Jurkat, Clone E6-1 (cell line): ENCODE measurements at regions not wholly inside any gene's neighbourhood (a gene's known extent, or its start where the extent isn't known, plus 50 kb on each side); places are given as distances from the start of the nearest gene placed in this dataset.

Experiments used
- DNase-seq: peaks from one replicate; pipeline ENCODE4 v3.0.0-alpha.2; 2011; ENCODE audit warnings: low read depth, low spot score
- H3K4me3 ChIP-seq: 2 replicates; pipeline ENCODE4 v1.5.1; 2011; ENCODE audit warnings: mild to moderate bottlenecking, low read length, control low read depth, moderate library complexity

GRCh38 chr3:148087601-148088371, 609.9 kb upstream of the AGTR1 start:
- DNase-seq: no peak
- H3K4me3 ChIP-seq: no peak overlapping the region

GRCh38 chr3:148089171-148089570, 608.5 kb upstream of the AGTR1 start:
- H3K4me3 ChIP-seq: no peak overlapping the region
- no peak for DNase-seq

DNA sequence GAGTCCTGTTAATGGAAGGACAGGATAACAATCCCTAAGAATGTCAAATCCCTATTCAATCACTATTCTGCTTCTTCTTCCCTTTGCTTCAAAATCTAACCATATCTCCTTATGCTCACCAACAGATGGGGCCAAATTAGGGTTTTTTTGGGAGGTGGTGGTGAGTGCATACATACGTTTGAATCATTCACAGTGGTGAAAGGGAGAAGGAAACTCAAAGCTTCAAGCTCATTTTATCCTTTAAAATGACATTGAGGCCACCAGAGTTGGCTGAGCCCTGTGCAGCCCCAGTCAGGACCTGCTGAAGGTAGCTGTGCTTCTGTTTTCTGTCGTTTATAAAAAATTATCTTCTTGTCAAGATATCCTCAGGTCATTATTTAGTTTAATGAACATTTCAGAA, 607.5 kb upstream of the AGTR1 start:
- DNase-seq: no peak
- H3K4me3 ChIP-seq: no peak overlapping the region

DNA sequence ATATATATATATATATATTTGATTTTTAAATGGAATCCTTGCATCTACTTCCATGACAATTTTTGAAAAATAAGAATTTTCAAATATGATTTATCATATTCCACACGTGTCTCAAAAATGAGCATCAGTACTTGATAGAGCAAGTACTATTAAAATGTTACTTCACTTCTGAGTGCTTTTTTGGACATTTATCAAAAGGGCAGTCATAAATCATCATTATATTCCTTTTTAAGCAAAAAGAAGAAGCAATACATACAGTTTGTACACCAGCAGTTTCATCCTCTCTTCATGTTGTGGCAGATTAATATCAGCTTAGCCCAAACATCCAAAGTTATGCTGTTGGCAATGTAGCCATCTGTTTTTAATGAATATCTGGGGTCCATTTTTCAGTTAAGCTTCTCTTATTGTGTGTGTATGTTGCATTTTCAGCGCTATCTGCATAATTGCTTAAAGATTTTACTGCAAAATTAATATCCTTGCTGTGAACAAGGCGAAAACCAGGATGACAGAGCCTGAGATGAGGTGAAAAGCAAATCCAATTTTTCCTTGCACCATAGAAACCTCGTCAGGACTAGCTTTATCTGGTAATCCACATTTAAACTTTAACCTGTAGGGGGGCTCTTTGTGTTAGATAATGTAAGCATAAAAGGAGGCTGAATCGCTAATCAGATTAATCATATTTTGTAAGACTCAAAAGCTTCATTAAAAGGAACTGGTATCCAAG, 604.9 kb upstream of the AGTR1 start:
- no peak for DNase-seq
- no peak overlapping the region for H3K4me3 ChIP-seq

GRCh38 chr3:148093753-148094152, 604.0 kb upstream of the AGTR1 start:
- H3K4me3 ChIP-seq: no peak overlapping the region
- no peak for DNase-seq

GRCh38 chr3:148095962-148096361, 601.7 kb upstream of the AGTR1 start:
- no peak for DNase-seq
- no peak overlapping the region for H3K4me3 ChIP-seq

GRCh38 chr3:148100476-148100875, 597.2 kb upstream of the AGTR1 start:
- no peak overlapping the region for H3K4me3 ChIP-seq
- DNase-seq: no peak

DNA sequence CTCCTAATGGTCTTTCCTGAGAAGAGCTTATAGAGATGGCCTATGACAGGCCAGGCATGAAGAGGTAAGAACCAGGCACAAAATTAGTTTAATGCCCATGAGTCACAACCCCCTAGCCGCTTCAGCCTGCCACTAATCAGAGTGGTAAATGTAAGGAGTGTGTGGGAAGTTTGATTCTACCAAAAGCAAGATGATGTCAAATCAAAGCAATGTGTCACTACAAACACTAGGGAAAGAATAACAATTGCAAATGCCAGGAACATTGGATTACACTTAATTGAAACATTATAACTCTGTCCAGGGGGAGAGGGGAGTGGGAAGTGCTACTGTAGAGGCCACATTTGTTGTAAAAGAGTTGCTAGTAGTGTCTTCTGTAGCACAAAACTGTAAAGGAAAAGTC, 596.6 kb upstream of the AGTR1 start:
- DNase-seq: no peak
- H3K4me3 ChIP-seq: no peak overlapping the region

DNA sequence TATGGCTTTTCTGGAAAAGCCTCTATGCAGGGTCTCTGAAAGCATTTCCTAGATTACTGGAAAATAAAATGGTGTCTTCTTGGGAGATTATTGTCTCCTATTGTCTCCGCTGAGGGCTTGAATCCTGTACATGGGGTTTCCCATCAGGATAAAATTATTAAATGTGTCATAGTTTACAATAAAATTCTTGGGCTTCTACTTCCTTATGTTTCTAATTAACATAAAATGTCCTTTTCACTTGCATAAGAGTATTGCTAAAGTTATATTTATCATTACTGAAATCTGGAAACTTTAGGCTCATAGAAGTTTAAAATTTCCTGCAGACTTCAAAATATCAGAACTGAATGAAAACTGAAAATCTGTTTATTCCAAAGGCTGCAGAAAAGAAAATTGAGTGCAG, 595.5 kb upstream of the AGTR1 start:
- H3K4me3 ChIP-seq: no peak overlapping the region
- no peak for DNase-seq

DNA sequence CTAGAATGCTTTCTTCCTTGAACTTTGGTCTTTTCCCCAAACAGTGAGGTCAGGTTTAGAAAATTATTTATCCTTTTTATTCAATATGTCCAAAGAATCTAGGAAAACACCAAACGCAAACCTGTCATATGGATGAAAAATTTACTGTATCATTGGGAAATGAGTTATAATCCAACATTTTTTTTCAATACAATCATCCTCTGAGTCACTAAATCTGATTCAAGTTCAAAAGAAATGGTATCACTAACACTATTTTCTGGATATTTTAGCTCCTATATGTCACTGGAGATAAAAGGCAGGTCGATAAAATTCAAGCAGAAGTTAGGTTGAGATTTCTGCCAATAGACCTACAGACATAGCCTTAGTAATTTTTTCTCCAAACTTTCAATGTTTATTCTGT, 591.6 kb upstream of the AGTR1 start:
- DNase-seq: no peak

DNA sequence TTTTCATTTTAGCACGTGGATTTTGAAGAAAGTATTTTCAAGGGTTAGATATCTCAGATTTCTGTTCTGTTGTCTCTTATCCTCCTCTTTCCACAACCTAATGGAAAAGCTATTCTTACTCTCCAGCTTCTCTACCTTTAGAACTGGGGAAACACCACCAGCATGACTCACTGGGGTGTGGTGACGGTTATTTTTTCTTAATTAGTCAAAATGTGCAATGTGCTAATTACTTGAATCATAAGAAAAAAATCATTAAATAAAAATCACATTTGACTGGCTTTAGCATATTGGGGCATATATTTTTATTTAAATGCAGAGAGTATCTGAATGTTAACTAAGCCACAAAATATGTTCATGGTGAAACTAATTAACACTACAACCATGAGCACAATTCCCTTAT, 570.7 kb upstream of the AGTR1 start:
- H3K4me3 ChIP-seq: no peak overlapping the region
- no peak for DNase-seq

More for the DNA sequence above, 591.6 kb upstream of the AGTR1 start:
- H3K4me3 ChIP-seq: no peak overlapping the region

- DNase-seq: no peak
These were observed 569.6 kb upstream of the AGTR1 start for GRCh38 chr3:148128136-148128535.

DNA sequence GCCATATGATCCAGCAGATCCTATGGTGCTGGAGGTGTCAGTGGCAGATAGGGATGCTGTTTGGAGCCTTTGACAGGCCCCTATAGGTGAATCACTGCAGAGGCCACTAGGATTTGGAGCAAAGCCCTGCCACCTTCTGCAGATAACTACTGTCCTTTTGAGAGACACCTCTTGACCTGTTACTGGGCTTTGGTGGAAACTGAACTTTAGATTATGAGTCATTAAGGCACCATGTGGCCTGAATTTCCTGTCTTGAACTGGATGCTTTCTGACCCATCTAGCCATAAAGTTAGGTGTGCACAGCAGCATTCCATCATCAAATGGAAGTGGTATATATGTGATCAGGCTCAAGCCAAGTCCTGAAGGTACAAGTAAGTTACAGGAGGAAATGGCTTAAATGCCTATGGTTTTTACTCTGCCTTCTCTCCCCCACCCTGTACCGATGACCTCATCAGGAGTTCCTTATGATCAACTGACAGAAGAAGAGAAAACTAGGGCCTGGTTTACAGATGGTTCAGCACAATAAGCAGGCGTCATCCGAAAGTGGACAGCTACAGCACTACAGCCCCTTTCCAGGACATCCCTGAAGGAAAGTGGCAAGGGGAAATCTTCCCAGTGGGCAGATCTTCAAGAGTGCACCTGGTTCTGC, 565.6 kb upstream of the AGTR1 start:
- DNase-seq: no peak
- no peak overlapping the region for H3K4me3 ChIP-seq

More at GRCh38 chr3:148128136-148128535, 569.6 kb upstream of the AGTR1 start:
- no peak overlapping the region for H3K4me3 ChIP-seq

GRCh38 chr3:148136816-148137215, 560.9 kb upstream of the AGTR1 start:
- DNase-seq: no peak
- no peak overlapping the region for H3K4me3 ChIP-seq

DNA sequence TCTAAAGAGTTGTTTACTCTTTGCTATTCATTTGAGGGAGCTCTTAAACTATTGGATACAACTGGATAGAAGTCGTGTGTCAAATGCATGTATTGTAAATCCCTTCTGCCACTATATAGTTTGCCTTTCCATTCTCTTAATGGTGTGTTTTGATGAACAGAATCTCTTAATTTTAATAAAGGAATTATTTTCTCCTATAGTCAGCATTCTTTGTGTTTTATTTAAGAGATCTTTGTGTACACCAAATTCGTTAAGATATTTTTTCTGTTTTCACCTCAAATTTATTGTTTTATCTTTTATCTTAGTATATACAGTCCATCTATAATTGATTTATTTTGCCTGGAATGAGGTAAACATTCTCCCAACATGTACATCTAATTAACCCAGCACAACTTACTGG, 551.5 kb upstream of the AGTR1 start:
- DNase-seq: no peak
- H3K4me3 ChIP-seq: no peak overlapping the region

DNA sequence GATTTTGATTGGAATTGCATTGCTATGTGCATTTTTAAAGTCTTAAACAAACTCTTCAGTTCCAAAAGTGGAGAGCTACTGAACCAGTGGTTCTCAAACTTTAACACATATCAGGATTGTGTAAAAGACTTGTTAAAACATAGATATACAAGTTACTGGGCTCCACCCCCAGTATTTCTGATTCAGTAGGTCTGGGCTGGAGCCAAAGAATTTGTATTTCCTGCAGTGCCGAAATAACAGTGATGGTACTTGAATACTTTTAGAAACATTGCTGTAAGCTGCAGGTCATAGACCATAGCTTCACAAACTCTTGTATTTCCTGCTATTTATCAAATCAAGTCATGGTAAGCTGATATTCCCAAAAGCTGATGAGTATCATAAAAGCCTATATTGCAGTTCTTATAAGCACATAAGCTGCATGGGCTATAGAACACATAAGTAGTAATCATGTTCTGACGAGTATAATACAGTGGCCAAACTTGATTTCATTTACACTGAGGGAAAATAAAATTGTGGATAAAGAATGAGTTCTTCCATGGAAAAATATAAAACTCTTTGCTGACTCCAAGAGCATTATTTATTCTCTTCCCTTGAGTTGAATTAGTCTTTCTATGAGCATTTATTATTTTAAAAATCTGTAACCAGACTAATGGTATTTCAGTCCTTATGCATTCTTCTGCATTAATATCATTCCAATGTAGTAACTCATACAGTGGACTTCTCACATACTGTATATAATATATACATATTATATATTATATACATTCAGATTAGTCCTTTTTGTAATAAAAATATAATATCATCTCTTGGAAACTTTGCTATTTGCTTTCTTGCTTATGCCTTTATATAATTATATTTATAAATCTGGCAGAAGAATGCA, 550.5 kb upstream of the AGTR1 start:
- DNase-seq: no peak

DNA sequence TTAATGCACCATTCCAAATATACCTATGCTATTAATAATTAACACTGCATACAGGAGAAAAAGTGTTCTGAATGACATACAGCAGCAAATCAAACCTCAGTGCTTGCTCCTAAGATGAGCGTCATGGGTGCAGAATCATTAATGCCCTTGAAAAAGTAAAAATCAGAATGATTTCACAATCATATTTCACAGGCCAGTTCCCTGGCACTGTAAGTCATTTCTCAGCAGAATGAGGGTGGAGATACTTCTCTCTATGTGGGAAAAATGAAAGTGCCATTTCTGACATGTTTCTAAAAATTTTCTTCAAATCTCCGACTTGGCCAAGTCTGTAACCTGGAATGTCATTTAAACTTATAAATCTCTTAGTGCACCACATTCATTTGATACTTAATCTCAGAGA, 549.8 kb upstream of the AGTR1 start:
- no peak for DNase-seq
- H3K4me3 ChIP-seq: no peak overlapping the region

More for the DNA sequence above, 550.5 kb upstream of the AGTR1 start:
- no peak overlapping the region for H3K4me3 ChIP-seq

DNA sequence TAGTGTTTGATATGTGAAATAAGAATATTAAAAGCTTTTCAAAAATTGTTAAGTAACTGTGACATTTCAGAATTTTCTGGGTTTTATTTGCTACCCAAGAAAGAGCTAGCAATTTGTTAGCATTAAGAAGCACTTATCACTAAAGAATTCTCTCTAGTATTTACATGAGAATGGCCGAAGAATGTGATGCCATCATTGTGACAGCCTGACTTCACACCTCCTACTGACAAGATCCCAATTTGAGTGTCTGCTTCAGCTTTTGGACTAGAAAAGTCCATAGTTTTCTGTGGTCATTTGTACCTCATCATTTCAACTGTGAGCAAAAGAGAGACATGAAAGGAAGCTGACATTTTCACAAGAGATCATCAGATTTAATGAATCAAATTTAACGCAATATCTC, 548.1 kb upstream of the AGTR1 start:
- H3K4me3 ChIP-seq: no peak overlapping the region
- no peak for DNase-seq

DNA sequence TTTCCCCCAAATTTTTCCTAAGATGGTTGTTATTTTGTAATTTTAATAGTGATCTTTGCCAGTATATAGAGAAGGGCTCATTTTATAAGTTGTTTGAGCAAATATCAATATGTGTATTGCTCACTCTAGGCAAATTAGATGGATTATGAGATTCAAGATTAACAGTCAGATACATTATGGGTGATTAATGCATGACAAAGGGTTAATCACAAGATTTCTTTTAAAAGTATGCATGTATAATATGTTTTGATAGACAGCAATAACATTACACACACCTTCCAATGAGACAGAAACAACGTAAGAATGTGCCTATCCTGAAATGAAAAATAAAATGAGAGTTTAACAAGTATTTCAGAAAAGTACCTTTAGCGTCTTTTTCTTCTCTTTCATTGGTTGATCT, 547.6 kb upstream of the AGTR1 start:
- no peak overlapping the region for H3K4me3 ChIP-seq
- DNase-seq: no peak
